HG03039 (cell line): ENCODE measurements at regions not wholly inside any gene's neighbourhood (a gene's known extent, or its start where the extent isn't known, plus 50 kb on each side); places are given as distances from the start of the nearest gene placed in this dataset.
"Not testable (repeated sequence)": the region's sequence is repeated elsewhere in the genome, so short reads cannot be mapped to it uniquely, and the experiment has no call there.

Experiments used
- ATAC-seq: cut with Tn5 transposase; IDR thresholded peaks from one replicate; pipeline ENCODE4 v1.9.1; 2021; ENCODE audit warnings: mild to moderate bottlenecking, moderate library complexity; ENCODE audit not compliant: unreplicated experiment

- no peak for ATAC-seq
Observed at GRCh38 chr12:126212824-126213223, 1147.6 kb downstream of the AACS start.

- ATAC-seq, result no peak
Observed at GRCh38 chr12:126218697-126219096, 1153.5 kb downstream of the AACS start.

GRCh38 chr12:126219139-126219538 is 1153.9 kb downstream of the AACS start:
- no peak for ATAC-seq

GRCh38 chr12:126219654-126220279 is 1154.5 kb downstream of the AACS start:
- ATAC-seq, result no peak

- no peak for ATAC-seq
Observed at GRCh38 chr12:126224032-126224431, 1158.8 kb downstream of the AACS start.

- no peak for ATAC-seq
Observed at GRCh38 chr12:126228936-126229335, 1163.7 kb downstream of the AACS start.

GRCh38 chr12:126232711-126233110 is 1167.5 kb downstream of the AACS start:
- no peak for ATAC-seq

- ATAC-seq, result no peak
Observed at GRCh38 chr12:126233625-126234024, 1168.4 kb downstream of the AACS start.

- ATAC-seq, result no peak
Observed at GRCh38 chr12:126243814-126244440, 1178.7 kb downstream of the AACS start.

- ATAC-seq, result no peak
Observed at GRCh38 chr12:126247936-126248335, 1182.7 kb downstream of the AACS start.

- no peak for ATAC-seq
Observed at GRCh38 chr12:126248871-126249403, 1183.7 kb downstream of the AACS start.

- no peak for ATAC-seq
Observed at GRCh38 chr12:126258190-126258589, 1193.0 kb downstream of the AACS start.

- no peak for ATAC-seq
Observed at GRCh38 chr12:126262829-126263228, 1197.6 kb downstream of the AACS start.

- no peak for ATAC-seq
Observed at GRCh38 chr12:126268222-126268621, 1203.0 kb downstream of the AACS start.

- no peak for ATAC-seq
Observed at GRCh38 chr12:126271159-126271558, 1205.9 kb downstream of the AACS start.

- ATAC-seq, result no peak
Observed at GRCh38 chr12:126282691-126283090, 1217.5 kb downstream of the AACS start.

GRCh38 chr12:126286203-126286602 is 1221.0 kb downstream of the AACS start:
- no peak for ATAC-seq

GRCh38 chr12:126290456-126290855 is 1225.2 kb downstream of the AACS start:
- ATAC-seq, result no peak

- ATAC-seq, result not testable (repeated sequence)
Observed at GRCh38 chr12:126291987-126292386, 1226.8 kb downstream of the AACS start.

GRCh38 chr12:126295652-126296051 is 1230.4 kb downstream of the AACS start:
- no peak for ATAC-seq

- no peak for ATAC-seq
Observed at GRCh38 chr12:126309278-126309677, 1244.0 kb downstream of the AACS start.

GRCh38 chr12:126312457-126312856 is 1247.2 kb downstream of the AACS start:
- no peak for ATAC-seq

- ATAC-seq, result no peak
Observed at GRCh38 chr12:126316411-126316810, 1251.2 kb downstream of the AACS start.
